HG03378 (cell line): ENCODE measurements at regions not wholly inside any gene's neighbourhood (a gene's known extent, or its start where the extent isn't known, plus 50 kb on each side); places are given as distances from the start of the nearest gene placed in this dataset.
A peak's percentile ranks its signal among the peaks of the same experiment; 100 is the strongest.

Experiments
- ATAC-seq: cut with Tn5 transposase; IDR thresholded peaks from one replicate; pipeline ENCODE4 v1.9.1; 2021; ENCODE audit warnings: mild to moderate bottlenecking, moderate library complexity; ENCODE audit not compliant: unreplicated experiment

DNA sequence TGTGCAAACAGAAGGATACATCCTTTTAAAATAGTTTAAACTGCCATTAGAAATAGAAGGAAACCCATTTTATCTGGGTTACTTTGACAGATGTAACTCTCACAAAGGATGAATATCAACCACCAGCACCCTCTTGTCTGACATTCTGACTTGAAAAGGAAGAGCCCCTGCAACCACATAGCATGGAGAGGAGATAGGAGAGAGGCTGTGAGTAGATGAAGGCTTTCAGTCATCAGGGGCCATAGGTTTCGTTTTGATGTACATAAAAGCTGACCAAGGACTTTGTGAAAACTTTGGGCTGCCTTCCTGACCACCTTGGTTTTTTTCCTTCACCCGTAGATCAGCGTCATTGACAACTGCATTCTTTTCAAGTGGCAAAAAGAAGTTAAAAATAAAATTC lies 211.6 kb upstream of the PRPS1L1 start:
- no peak for ATAC-seq

DNA sequence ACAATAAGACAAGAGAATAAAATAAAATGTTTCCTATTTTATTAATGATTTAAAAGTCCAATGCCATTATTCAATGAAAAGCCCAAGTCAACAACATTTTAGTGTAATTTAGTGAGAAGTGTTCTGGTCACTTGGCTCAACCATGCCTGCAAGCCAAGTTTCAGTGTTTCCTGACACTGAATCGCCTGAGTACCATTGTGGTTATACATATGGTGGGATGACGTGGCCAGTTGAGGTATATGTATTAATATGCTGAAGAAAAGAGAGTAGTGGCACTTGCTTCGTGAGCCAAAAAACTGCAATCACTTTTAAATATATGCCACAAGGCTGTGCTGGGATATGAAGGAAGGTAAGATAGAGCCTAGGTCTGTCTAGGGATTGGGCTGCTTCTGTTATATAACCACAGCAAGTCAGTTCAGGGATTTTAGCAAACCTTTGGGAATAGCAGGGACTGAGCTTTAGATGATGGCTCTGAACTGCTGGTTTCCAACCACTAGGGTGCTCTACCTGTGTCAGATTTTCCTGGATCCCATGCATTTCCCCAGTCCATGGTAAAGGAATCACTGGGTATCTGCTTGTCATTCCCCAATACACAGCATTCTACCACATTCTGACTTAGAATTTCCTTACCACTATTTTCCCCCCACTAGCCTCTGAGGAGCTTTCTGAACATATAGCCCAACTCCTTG lies 214.0 kb upstream of the PRPS1L1 start:
- ATAC-seq = peak; percentile 64

DNA sequence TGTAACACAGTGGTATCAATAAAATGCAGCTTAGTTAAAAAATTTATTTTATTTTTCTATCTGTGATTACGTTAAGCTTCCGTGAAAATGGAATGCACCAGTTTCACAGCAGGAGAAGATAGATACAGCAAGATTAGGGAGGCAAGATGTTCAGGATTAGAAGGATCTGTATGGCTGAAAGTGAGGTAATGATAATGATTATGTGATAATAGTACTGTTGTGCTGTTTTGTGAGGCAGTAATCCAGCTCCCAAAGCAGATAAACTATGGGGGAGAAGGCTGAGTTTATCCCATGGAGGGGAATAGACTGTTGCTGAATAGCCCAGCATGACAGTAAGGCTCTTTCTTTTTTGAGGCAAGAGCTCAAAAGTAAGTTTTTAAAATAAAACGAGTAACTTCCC lies 216.1 kb upstream of the PRPS1L1 start:
- ATAC-seq = no peak

DNA sequence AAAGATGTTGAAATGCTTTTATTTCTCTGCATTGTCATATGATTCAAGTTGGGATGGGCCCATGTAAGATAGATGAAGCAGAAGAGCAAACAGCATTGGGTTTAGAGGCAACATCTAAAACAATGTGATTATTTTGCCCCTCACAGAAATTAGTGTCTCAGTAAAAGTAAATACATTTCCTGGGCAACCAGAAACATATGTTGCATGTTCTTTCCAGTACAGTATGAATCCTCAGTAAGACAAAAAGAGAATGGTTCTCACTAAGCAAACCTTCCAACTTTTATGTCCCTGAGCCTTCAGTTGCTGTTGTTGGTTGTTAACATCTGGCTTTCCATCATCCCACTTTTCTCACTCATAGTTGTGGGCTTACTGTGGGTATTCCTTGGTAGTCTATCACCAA lies 222.5 kb upstream of the PRPS1L1 start:
- no peak for ATAC-seq

DNA sequence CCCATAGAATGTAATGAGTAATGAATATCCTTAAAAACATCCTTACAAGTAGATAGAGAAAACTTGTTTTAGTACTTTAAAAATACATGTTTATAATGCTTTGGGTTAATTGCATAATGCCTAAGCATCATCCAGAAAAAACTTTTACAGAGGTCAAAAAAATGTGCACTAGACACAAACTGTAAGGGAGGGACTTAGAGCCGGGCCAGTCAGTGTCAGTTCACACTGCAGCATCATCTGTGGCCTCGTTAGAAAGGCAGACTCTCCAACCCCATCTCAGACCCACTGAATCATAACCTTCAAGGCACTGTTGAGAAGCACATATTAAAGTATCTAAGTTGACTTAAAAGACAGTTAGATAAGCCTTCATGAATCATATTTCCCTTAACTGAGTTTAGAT lies 230.1 kb upstream of the PRPS1L1 start:
- no peak for ATAC-seq

DNA sequence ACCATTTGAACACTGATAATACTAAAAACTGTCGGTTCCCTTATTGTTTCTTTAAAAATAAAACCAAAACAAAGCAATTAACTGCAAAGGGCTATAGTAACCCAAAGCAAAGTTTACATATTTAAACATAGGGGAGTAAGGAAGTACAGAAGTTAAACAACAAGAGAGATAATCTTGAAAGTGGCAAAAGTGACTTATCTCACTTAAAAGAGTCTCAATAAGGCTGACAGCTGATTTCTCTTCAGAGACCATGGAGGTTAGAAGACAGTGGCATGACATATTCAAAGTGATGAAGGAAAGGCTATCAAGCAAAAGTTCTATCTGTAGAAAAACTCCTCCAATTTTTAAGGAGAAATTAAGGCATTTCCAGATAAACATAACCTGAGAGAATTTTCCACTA lies 233.5 kb upstream of the HDAC9 start:
- no peak for ATAC-seq

DNA sequence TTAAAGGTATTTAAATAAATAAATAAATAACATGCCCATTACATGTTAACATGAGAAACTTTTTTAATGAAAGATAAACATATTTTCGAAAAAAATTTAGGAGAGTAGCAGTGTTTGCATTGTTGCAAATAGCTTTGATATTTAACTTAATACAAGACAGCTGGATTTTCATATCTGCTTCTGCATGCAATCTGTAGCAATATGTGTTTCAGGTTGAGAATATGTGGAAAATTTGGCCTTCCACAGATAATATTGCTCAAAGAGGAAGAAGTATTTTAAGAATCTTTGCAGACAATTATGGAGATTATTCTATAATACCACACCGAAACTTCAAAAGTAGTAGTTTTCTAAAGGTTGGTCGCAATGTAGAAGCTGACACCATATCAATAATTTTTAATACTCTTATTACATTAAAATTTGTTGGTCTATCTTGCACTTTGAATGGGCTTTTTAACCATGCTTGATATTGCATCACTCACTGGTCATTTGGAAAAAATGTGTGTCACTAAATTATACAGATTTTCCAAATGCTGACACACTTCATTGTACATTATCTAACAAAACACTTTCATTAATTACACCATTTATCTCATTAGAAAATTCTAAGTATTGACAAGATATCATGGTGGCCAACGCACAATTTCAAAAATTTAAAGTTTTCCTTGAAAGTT lies 229.8 kb upstream of the HDAC9 start:
- no peak for ATAC-seq

DNA sequence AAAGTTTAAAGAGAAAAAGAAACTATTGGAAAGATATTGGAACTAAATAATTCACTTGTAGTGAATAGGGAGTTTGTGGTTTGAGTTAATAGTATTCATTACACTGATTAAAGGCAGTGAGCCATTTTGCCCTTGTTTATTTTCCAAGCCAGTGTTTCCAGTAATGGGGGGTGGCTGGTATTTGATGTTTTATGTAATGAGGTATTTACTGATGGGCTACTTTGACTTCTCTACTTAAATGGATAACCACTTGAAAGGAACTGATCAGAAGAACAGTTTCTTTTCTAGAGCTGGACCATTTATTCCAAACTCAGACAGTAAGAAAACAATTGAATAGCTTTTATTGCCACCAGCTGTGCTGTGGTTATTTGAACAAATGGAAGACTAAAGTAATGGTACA lies 227.0 kb upstream of the HDAC9 start:
- no peak for ATAC-seq

DNA sequence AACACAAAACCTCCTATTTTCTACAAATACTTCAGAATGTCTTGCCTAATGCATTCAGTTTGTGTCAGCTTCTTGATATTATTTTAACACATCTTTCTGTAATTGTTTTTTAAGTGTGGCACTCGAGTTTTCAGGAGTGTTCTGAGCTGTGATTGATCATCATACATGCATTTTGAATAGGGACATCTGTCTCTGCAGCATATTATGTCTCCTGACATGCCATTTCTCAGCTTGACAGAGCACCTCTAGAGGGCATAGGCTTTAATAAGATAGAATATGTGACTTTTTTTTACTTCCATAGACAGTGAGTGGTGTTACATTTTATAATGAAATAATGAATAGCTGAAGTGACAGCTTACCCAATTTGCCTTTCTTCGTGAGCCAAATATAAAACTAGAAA lies 219.2 kb upstream of the HDAC9 start:
- no peak for ATAC-seq

DNA sequence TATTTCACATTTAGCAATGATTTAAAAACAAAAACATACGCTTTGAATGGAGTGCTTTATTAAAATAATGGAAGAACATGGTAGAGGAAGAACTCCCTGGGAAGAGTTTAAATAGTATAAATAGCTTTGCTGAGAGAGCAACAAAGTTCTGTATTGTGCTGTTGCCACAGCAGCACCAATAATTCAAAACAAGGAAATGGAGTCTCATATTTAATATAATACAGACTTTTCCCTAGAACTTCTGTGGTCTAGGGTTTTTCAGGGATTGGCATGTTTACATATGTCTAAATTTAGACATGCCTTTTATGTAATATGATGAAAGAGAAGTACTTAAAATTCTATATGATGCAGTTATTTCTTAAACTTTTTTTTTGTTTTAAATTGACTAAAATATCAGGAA lies 217.2 kb upstream of the HDAC9 start:
- no peak for ATAC-seq

DNA sequence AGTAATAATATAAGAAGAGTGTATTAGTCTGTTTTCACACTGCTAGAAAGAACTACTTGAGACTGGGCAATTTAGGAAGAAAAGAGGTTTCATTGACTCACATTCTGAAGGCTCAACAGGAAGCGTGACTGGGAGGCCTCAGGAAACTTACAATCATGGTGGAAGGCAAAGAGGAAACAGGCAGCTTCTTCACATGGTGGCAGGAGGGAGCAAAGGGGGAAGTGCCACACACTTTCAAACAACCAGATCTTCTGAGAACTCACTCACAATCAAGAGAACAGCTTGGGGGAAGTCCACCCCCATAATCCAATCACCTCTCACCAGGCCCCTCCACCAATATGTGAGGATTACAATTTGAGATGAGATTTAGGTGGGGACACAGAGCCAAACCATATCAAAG lies 212.5 kb upstream of the HDAC9 start:
- ATAC-seq = no peak

DNA sequence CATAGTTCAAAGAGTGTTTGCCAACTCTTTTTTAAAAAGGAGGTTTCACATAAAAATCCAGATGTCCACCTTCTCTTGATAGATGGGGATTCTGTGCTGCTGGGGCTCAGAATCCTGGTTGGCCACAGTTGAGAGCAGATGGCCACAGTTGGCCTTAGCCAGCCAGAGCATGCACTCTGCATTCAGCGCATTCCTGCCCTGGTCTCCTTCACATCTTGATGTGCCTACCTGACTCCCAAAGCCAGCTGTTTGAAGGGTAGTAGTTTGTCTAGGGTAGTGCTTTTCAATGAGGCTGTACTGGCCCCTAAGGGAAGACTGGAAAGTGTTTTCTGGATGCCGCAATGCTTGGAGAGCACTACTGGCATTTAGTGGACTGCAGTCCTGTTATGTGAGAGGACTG lies 208.1 kb upstream of the HDAC9 start:
- ATAC-seq = no peak

DNA sequence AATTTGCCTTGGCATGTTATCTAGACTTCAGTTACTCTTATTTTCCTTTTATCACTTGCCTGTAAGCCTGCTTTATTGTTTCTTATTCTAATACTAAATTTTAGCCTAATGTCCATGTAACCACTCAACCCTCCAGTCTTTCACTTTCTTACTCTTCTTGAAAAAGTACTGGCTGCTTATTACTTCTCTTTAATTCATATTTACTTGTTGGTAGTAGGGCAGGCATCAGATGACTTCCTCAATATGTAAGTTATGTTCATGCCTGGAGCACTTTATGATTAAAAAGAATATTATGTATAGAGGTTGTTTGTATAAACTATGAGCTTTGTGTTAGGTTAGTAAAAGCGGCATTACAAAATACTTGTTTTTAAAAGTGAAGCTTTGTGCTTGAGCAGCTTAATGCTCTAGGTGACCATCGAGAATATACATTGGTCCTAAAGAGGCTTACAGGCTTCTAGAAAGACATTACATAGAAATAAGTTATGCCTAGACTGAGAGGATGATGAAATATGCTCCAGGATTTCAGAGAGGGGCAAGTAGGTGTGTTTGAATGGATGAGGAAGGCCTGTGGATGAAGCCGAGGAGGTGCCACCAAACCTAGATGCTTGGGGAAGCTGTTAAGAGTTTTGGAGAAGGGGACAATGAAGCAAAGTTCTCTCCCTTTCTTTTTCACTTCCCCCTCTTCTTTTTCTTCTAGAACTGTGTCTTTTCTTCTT lies 207.1 kb upstream of the HDAC9 start:
- no peak for ATAC-seq

DNA sequence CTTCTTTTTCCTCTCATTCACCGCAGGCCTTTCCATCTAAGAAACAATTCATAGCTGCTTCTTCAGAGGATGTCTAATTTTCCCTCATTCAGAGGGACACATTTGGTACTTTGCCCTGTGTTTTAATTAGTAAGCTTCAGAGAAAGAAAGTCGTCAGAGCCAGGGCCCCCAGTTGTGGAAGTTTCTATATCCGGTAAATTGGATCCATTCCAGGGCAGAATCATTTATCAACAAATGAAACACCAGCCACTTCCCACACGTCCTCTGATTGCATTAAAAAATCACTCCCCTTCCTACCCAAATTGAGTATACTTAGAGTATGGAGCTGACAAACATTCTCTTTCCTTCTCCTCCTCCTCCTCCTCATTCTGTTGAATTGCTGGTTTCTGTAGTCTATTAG lies 205.8 kb upstream of the HDAC9 start:
- ATAC-seq = no peak

DNA sequence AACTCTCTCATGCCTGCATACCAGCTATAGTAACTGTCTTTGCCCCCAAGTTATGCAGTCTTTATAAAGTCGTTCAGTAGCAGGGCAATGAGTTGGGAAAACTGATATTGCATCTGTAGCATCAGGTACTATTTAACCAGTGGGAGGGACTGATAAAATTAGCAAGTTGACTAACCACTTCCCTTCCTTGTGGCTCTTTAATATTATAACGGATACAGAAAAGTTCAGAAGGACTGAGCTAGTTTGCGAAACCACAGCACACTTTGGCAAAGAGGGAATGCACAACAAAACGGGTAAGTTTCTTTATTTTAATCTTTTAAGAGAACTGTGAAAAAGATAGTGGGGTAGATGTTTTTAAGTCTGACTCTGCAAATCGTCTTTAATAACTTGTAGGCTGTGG lies 205.3 kb upstream of the HDAC9 start:
- ATAC-seq = peak; percentile 84

DNA sequence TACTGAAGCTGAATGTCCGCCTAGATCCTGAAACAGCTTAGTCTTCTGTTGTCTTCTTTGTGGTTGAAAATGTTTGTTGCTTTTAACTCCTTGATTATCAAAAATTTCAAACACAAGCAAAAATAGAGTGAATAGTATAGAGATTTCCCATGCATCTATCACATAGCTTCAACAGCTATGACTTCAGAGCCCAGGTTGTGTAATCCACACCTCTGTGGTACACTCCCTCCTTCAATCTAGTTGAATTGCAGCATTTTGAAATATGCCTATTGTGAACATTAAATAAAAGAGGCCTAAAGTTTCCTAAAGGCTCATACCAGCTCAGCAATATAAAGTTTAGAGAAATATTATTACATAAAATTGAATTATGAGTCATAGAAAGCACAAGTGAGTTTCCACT lies 204.7 kb upstream of the HDAC9 start:
- ATAC-seq = no peak

DNA sequence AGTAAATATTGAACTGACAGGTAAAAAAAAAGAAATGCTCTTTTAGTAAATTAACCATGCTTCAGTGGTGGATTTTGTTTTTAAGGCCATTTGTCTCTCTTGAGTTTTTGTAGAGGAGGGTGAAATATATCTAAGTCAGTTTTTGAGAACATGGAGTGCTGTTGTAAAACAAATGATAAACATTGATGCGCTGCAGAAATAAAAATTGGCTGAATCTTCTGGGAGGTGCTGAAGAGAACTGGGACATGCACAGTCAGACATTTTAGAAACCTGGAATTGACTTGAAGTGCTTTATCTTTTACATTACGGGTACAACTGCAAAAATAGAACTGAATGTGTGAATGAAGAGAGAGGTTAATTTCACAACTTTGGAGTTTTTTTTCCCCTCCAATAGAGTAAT lies 203.0 kb upstream of the HDAC9 start:
- ATAC-seq = no peak

DNA sequence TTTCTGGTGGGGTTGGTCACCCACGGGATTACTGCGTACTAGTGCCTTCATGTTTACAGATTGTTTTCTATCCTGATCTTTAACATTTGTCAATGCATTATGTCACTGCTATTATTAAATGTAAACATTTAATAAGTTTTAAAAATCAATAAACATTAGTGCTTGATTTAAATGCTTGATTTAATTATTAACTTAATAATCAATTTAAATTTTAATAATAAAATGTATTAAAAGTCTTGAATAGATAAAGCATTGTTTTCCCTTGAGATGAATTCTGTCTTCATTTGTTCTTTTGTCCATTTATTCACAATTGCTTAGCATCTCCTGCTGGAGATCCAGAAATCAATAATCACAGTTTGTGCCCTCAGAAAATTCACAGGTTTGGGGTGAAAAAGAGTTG lies 201.8 kb upstream of the HDAC9 start:
- no peak for ATAC-seq

DNA sequence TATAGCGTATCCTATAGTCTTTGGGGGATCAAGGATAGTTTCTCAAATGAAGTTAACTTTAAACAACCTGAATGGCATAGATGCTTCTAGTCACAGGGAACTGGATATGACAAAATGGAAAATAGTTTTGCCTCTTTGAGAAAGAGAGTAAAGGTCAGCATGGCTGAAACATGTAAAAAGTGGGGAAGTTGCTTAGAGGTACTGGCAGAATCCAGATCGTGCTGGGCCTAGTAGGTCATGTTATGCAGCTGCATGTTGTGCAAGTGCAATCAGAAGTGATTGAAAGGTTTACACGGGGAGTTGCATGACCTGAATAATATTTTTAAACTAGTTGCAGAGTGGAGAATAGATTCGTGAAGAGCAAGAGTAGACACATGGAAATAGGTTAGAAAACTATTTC lies 201.1 kb upstream of the HDAC9 start:
- no peak for ATAC-seq

DNA sequence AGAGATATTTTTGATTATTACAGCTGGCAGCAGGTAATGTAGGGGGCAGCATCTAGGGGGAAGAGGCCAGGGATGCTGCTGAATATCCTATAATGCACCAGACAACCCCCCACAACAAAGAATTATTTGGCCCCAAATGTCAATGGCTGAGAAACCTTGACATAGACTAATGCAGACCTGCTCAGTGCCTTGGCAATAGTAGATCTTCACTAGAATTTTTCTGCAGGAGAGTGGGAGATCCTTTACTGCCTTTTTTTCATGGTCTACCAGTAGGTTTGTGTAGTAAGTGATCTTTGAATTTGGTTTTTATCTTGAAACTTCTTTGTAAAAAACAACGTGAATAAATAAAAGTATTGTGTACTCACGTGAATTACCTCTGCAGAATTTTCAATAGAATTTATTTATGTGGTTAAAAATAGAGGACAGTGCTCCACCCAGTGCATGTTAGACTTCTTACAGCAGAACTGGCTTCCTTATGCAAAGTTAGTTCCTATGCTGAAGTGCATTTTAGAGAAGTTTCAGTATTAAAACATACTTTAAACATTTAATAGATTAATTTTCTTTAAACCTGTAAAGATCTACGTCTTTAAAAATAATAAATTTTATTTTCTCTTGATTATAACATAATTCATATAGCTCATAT lies 199.6 kb upstream of the HDAC9 start:
- ATAC-seq = no peak

DNA sequence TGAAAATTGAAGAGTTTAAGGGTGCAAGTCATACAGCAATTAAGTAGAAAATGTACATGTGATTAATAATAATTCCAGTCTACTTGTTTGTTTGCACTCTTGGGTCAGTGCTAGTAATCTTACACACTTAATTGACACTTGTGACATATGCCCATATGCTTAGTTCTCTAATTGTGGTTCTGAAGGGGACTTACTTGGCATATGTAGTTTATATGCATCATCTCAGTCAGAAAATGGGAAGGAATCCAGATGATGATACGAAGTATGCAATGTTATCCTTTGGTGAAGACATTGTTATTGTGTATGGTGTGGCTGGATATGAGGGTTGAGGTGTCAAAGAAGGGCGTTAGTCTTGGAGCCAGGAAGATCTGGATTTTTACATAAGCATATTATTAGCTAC lies 193.5 kb upstream of the HDAC9 start:
- ATAC-seq = no peak

DNA sequence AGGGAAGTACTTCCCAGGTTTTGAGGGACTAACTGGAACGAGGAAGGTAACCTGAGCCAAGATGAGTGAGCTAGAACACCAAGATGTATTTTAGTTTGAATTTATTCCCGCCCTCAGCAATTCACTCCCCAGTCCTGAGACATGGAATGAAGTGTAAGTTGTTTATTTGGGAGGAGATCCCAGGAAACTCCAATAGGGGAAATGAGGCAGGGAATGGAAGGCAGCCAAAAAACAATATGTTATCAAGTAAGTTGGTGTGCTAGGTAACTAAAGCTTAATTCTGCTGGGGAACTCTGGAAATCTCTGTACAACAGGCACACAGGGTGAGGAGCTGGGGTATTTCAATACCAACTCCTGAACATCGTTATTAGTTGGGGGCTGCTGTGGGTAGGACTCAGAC lies 189.7 kb upstream of the HDAC9 start:
- ATAC-seq = no peak
